Natural killer cell (primary cell): ENCODE measurements at regions not wholly inside any gene's neighbourhood (a gene's known extent, or its start where the extent isn't known, plus 50 kb on each side); places are given as distances from the start of the nearest gene placed in this dataset.
"Not testable (repeated sequence)": the region's sequence is repeated elsewhere in the genome, so short reads cannot be mapped to it uniquely, and the experiment has no call there.

Experiments used
- ATAC-seq, 3 donors: fragments of 150-1000 bp in 2 of 3; fragments of 200-7000 bp in 1 of 3; cut with Tn5 transposase; 1 replicate in 1 of 3; 2 replicates in 2 of 3; pipeline ENCODE4 v1.10.0; 2021; ENCODE audit warnings: mild to moderate bottlenecking in 2 of 3, moderate library complexity in 2 of 3
- DNase-seq, 2 donors: peaks; one replicate each; pipeline versions ENCODE4 v3.0.0 to v3.0.0-alpha.2; 2013 to 2021; ENCODE audit warnings: mixed read lengths in 1 of 2
- H3K27ac ChIP-seq: one replicate; pipeline ENCODE4 v1.5.1; 2013; ENCODE audit warnings: mild to moderate bottlenecking, low read length
- H3K27me3 ChIP-seq: one replicate; pipeline ENCODE4 v1.6.1; 2013; ENCODE audit warnings: low read length; ENCODE audit not compliant: control insufficient read depth, insufficient read depth
- H3K36me3 ChIP-seq: one replicate; pipeline ENCODE4 v1.6.1; 2013; ENCODE audit warnings: low read length; ENCODE audit not compliant: control insufficient read depth, insufficient read depth
- H3K4me1 ChIP-seq: one replicate; pipeline ENCODE4 v1.6.1; 2013; ENCODE audit warnings: low read length; ENCODE audit not compliant: control insufficient read depth, insufficient read depth
- H3K4me3 ChIP-seq: one replicate; pipeline ENCODE4 v1.5.1; 2013; ENCODE audit warnings: low read length
- H3K9me3 ChIP-seq: one replicate; pipeline ENCODE4 v1.6.1; 2013; ENCODE audit warnings: low read length; ENCODE audit not compliant: control insufficient read depth, insufficient read depth
- H3K27ac Mint-ChIP-seq, 2 donors: one replicate each; pipeline ENCODE4 v1.8.0; 2022; ENCODE audit warnings: mild to moderate bottlenecking in 2 of 2, mixed read lengths in 2 of 2, moderate library complexity in 1 of 2
- H3K27me3 Mint-ChIP-seq, 2 donors: one replicate each; pipeline ENCODE4 v1.8.0; 2022; ENCODE audit warnings: low read depth in 2 of 2, mixed read lengths in 2 of 2
- H3K36me3 Mint-ChIP-seq: one replicate; pipeline ENCODE4 v1.8.0; 2022; ENCODE audit warnings: mixed read lengths
- H3K4me1 Mint-ChIP-seq, 2 donors: one replicate each; pipeline ENCODE4 v1.8.0; 2022; ENCODE audit warnings: mixed read lengths in 2 of 2
- H3K4me3 Mint-ChIP-seq: one replicate; pipeline ENCODE4 v1.8.0; 2022; ENCODE audit warnings: mild to moderate bottlenecking, moderate library complexity, mixed read lengths
- H3K9me3 Mint-ChIP-seq, 2 donors: one replicate each; pipeline ENCODE4 v1.8.0; 2022; ENCODE audit warnings: mixed read lengths in 2 of 2
- CTCF ChIP-seq: fragments of 200-600 bp; IDR thresholded peaks from one replicate; pipeline ENCODE4 v1.8.0; 2022; ENCODE audit warnings: antibody characterized with exemption
- WGBS: methylation state at CpG from one replicate; pipeline ENCODE4 v1.1.7; 2013; ENCODE audit warnings: missing lambda C conversion rate; ENCODE audit not compliant: insufficient coverage; 5-methylcytosine and 5-hydroxymethylcytosine counted together
- intact Hi-C: fragments of 100-400 bp; cut with micrococcal nuclease; formaldehyde crosslinking; loops from one replicate; pipeline ENCODE4 v1.14.2; 2022

DNA sequence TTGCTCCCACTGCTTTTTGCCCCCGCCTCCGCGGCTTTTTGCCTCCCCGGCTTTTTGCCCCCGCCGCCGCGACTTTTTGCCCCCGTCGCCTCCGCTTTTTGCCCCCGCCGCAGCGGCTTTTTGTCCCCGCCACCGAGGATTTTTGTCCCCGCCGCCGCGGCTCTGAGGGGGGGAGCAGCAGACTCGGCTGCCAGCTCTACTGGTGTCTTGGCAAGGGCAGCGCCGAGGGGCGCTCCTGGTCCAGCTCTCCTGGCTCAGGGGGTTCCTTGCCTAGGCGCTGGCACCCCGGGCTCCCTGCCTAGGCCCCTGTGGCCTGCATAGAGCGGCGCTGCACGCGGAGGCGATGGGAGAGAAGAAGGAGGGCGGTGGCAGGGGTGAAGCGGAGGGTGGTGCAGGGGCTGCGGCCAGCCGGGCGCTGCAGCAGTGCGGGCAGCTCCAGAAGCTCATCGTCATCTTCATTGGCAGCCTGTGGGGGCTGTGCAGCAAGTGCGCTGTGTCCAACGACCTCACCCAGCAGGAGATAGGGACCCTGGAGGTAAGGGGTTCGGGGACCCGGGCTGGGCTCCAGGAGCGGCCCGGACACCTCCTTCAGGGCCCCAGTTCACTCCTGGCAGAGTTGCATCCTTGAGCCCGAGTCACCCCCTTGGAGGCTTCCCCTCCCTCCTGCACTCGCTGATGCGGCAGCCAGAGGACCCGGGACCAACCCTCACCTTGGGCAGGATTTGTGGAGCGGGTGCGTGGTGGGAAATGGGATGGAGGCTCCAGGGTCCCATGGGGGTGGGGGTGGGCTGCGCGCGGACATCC is 642.4 kb downstream of the GOLGA6L6 start:
- H3K4me1 Mint-ChIP-seq: no peaks in the 10 kb centered on the region
- H3K36me3 Mint-ChIP-seq: peaks cover 23% of the 10 kb centered on the region
- Histone ChIP-seq H3K27ac (no peak overlapping the region), H3K9me3 (peaks cover 14% of the 10 kb centered on the region), H3K4me3 (no peak overlapping the region), H3K27me3 (no peaks in the 10 kb centered on the region), H3K4me1 (no peaks in the 10 kb centered on the region), H3K36me3 (no peaks in the 10 kb centered on the region)
- 58% methylated on average over 48 of the region's 53 CpGs for WGBS
- DNase-seq (no peak), ATAC-seq (no peak)
- intact Hi-C loops: no loop called here
- H3K9me3 Mint-ChIP-seq: peaks cover 20 to 28% of the 10 kb centered on the region in 2 donors
- no peaks in the 10 kb centered on the region for H3K27me3 Mint-ChIP-seq
- H3K4me3 Mint-ChIP-seq: no peak overlapping the region
- H3K27ac Mint-ChIP-seq: no peak overlapping the region
- no peak for TF ChIP-seq CTCF

DNA sequence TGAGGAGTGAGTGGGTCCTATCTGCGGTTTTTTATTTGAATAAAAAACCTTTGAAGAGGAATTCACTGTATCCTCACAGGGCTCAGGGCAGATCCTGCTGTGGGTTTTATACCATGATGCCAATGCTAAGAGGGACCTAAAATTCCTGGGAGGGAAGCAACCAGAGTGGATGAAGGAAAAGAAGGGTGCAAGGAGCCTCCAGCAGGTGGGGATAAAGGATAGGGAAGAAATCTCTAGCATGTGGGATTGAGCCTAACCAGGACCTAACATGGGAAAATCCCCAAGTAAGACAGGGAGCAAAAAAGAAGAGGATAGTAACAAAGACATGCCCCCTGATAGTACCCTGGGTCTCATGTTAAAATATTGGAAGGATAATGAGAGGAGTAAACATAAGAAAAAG is 652.8 kb downstream of the GOLGA6L6 start:
- H3K36me3 ChIP-seq, DNase-seq, H3K9me3 ChIP-seq, H3K27me3 Mint-ChIP-seq, H3K4me1 Mint-ChIP-seq, H3K27ac ChIP-seq, intact Hi-C loops, H3K4me1 ChIP-seq, ATAC-seq, H3K4me3 Mint-ChIP-seq, H3K27me3 ChIP-seq, H3K4me3 ChIP-seq, H3K27ac Mint-ChIP-seq: not testable (repeated sequence)
- no CpG with 5 or more reads among the region's 1 CpG for WGBS
- Mint-ChIP-seq H3K36me3 (peaks cover 21% of the 10 kb centered on the region), H3K9me3 (peaks cover 7 to 21% of the 10 kb centered on the region in 2 donors)

DNA sequence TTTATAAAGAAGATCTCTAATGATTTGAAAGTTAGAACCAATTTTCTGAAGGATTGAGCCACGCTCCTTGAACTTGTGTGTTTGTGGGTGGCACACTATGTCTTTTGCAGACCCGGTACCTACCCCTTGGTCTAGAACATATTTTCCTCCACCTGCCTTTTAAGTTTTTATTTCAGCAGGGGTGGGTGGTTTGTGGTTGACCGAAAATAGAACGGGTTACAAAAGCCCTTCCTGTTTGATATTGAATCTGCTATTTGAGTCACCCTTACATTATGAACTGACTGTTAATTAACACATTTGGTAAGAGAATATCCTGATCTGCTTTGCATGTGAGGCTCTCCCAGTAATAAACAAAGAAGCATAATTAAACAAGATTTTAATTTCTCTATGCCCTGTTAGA is 697.5 kb downstream of the GOLGA6L6 start:
- H3K27ac ChIP-seq, DNase-seq, H3K36me3 ChIP-seq, ATAC-seq, H3K27ac Mint-ChIP-seq, H3K4me3 ChIP-seq, H3K9me3 ChIP-seq, intact Hi-C loops, H3K36me3 Mint-ChIP-seq, H3K27me3 ChIP-seq, H3K4me1 Mint-ChIP-seq, H3K4me3 Mint-ChIP-seq, H3K4me1 ChIP-seq, H3K27me3 Mint-ChIP-seq: not testable (repeated sequence)
- peaks cover 6 to 18% of the 10 kb centered on the region in 2 donors for H3K9me3 Mint-ChIP-seq
- no CpG with 5 or more reads among the region's 4 CpGs for WGBS
